Activated CD4-positive, alpha-beta memory T cell treated with anti-CD3 and anti-CD28 coated beads, Interleukin-2, amount 10 ng/mL, durations not matched to agents 7 days and 5 days (primary cell): ENCODE measurements at regions not wholly inside any gene's neighbourhood (a gene's known extent, or its start where the extent isn't known, plus 50 kb on each side); places are given as distances from the start of the nearest gene placed in this dataset.
"Not testable (repeated sequence)": the region's sequence is repeated elsewhere in the genome, so short reads cannot be mapped to it uniquely, and the experiment has no call there.

Experiments used
- CTCF ChIA-PET: fragments of 350-600 bp; sonication (Branson Sonifier 250); formaldehyde crosslinking; loops from one replicate; lab custom pipeline; 2021; ENCODE audit warnings: antibody characterized with exemption, inconsistent platforms; lab: Charles Lee
- POLR2A ChIA-PET: fragments of 350-600 bp; sonication (Branson Sonifier 250); formaldehyde crosslinking; loops from one replicate; lab custom pipeline; 2021; ENCODE audit warnings: antibody characterized with exemption; lab: Charles Lee
- DNase-seq: peaks from one replicate; pipeline ENCODE4 v3.0.0-alpha.2; 2020
- H3K27ac Mint-ChIP-seq: one replicate; pipeline ENCODE4 v1.8.0; 2021; ENCODE audit warnings: mild to moderate bottlenecking, mixed read lengths
- H3K27me3 Mint-ChIP-seq: one replicate; pipeline ENCODE4 v1.8.0; 2021; ENCODE audit warnings: mixed read lengths
- H3K36me3 Mint-ChIP-seq: one replicate; pipeline ENCODE4 v1.8.0; 2021; ENCODE audit warnings: low read depth, mixed read lengths
- H3K4me1 Mint-ChIP-seq: one replicate; pipeline ENCODE4 v1.8.0; 2021; ENCODE audit warnings: mixed read lengths
- H3K4me3 Mint-ChIP-seq: one replicate; pipeline ENCODE4 v1.8.0; 2021; ENCODE audit warnings: mild to moderate bottlenecking, mixed read lengths
- H3K9me3 Mint-ChIP-seq: one replicate; pipeline ENCODE4 v1.8.0; 2021; ENCODE audit warnings: mixed read lengths

DNA sequence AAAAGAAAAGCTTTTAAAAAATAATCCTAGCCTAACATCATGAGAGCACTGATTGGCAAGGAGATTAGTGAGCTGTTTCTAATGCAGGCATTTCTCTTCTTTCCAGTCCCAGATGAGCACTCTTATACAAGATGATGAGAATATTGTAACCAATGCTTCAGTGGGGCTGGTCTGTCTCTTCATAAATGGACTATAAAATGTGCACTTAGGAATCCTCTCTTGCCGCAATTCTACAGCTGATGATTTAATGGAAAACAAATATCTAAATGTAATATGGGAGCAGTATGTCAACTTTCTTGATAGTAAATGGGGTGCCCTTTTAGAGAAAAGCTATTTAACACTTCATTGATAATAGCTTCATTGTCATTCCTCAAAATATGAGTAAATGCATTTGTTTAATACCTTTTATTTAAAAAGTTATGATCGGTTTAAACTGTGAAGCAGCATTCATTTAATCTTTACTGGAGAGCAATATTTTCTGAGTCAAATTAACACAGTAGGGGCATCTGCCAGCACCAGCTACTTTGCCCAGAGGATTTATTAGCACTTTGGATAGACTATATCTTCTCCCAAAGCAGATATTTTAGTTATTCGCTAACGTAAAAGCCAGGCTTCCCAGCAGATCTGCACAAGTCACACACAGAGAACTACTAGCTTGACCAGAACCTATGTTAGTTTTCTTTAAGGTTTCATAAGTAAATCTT is 985.9 kb downstream of the DIPK2A start:
- Mint-ChIP-seq H3K4me3 (no peak overlapping the region), H3K36me3 (no peaks in the 10 kb centered on the region), H3K9me3 (peaks cover 13% of the 10 kb centered on the region), H3K27ac (no peak overlapping the region), H3K4me1 (no peaks in the 10 kb centered on the region), H3K27me3 (no peaks in the 10 kb centered on the region)
- no peak for DNase-seq
- ChIA-PET CTCF (no interaction called here), POLR2A (no interaction called here)

DNA sequence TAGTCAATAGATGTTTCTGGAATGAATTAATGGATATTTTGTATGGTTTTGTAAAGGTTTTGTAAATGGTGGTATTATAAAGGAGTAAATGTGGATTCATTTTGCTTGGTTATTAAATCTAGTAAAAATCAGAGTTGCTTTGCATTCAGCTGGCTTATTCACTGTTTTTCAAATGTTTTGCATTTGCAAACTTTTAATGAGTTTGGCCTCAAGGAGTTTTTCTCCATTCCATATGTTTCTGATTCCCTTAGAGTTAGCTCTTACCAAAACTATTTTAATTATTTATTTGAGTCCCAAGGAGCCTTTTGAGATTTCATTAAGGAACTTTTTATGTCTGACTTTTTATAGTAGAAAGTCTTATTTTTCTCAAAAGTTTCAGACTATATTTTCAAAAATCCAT is 992.2 kb downstream of the DIPK2A start:
- no peak for DNase-seq
- Mint-ChIP-seq H3K36me3 (no peaks in the 10 kb centered on the region), H3K4me3 (no peak overlapping the region), H3K27ac (no peak overlapping the region), H3K27me3 (no peaks in the 10 kb centered on the region), H3K4me1 (no peaks in the 10 kb centered on the region), H3K9me3 (peaks cover 7% of the 10 kb centered on the region)
- POLR2A ChIA-PET = no interaction called here
- CTCF ChIA-PET = no interaction called here

DNA sequence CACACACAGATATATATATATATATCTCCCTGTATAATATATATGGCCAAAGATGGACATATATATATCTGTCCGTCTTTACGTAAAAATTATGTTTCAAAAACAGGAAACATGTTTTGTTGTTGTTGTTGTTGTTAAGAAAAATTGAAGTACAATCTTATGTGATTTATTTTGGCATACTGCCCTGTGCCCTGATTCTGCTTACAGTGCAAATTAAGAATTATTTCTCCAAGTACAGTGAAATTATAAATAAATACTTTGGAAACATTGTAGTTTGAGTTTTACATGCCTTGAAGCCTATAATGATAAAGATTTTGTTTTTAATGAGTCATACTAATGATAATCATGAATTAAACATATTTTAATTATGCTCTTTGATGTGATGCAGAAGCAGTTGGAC is 994.9 kb downstream of the DIPK2A start:
- no peak for DNase-seq
- CTCF ChIA-PET = no interaction called here
- H3K27me3 Mint-ChIP-seq = no peaks in the 10 kb centered on the region
- H3K27ac Mint-ChIP-seq = no peak overlapping the region
- H3K9me3 Mint-ChIP-seq = peaks cover 3% of the 10 kb centered on the region
- no peak overlapping the region for H3K4me3 Mint-ChIP-seq
- POLR2A ChIA-PET = no interaction called here
- no peaks in the 10 kb centered on the region for H3K4me1 Mint-ChIP-seq
- H3K36me3 Mint-ChIP-seq = no peaks in the 10 kb centered on the region

DNA sequence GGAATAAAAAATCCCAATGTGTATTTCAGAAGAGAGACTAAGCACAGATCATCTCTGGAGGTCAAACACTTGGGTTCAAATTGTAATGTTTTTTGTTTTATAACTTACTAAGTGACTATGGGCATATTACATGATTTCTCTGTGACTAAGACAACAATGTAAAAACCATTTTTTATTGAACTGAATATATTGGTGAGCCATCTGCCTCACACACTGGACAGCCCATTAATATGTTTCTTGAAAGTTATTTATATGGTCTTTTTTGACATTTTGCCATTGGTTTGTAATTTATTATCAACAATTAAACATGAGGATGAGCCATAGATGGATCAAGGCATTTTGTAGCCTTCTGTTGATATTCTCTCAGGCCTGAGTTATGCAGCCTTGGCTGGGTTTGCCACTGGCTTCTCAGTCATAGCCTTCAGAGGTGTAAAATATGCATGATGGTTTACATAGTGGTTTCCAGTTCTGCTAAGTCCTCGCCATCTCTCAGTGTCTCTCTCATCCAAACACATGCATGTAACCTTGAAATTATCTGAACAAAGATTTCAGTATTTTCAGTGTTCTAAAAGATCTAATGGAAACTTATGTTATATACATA is 997.2 kb downstream of the DIPK2A start:
- H3K27ac Mint-ChIP-seq = no peak overlapping the region
- no peaks in the 10 kb centered on the region for H3K9me3 Mint-ChIP-seq
- H3K27me3 Mint-ChIP-seq = no peaks in the 10 kb centered on the region
- H3K36me3 Mint-ChIP-seq = no peaks in the 10 kb centered on the region
- H3K4me1 Mint-ChIP-seq = no peaks in the 10 kb centered on the region
- H3K4me3 Mint-ChIP-seq = no peak overlapping the region
- ChIA-PET POLR2A (no interaction called here), CTCF (no interaction called here)
- no peak for DNase-seq

DNA sequence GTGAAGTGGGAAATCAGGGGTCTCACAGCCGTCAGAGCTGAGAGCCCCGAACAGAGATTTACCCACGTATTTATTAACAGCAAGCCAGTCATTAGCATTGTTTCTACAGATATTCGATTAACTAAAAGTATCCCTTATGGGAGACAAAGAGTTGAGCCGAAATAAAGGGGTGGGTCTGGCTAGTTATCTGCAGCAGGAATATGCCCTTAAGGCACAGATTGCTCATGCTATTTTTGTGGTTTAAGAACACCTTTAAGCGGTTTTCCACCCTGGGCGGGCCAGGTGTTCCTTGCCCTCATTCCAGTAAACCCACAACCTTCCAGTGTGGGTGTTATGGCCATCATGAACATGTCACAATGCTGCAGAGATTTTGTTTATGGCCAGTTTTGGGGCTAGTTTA is 1012.9 kb downstream of the DIPK2A start:
- CTCF ChIA-PET, H3K36me3 Mint-ChIP-seq, H3K4me3 Mint-ChIP-seq, H3K4me1 Mint-ChIP-seq, POLR2A ChIA-PET, H3K27ac Mint-ChIP-seq, H3K9me3 Mint-ChIP-seq, H3K27me3 Mint-ChIP-seq, DNase-seq: not testable (repeated sequence)

DNA sequence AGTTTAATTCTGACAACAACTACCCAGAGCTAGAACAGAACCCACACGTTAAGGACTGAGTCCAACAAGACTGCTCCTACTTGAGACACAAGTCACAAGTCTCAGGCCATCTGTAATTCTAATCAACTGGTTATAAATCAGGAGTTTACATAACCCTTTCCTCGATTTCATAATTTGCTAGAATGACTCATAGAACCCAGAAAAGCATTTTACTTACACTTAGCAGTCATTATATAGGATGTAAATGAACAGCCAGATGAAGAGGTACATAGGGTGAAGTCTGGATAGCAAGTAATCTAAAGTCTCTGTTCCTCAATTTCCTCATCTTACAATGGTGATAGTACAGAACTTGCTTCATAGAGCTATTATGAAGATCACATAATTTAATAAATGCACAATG is 1018.2 kb downstream of the DIPK2A start:
- no peaks in the 10 kb centered on the region for H3K27me3 Mint-ChIP-seq

DNA sequence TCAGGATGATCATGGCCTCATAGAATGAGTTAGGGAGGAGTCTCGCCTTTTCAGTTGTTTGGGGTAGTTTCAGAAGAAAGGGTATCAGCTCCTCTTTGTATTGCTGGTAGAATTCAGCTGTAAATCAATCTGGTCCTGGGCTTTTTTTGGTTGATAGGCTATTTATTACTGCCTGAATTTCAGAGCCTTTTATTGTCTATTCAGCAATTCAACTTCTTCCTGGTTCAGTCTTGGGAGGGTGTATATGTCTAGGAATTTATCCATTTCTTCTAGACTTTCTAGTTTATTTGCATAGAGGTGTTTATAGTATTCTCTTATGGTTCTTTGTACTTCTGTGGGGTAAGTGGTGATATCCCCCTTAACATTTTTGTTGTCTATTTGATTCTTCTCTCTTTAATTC is 1024.2 kb downstream of the DIPK2A start:
- Mint-ChIP-seq H3K9me3 (peaks cover 3% of the 10 kb centered on the region), H3K4me1 (no peaks in the 10 kb centered on the region), H3K27ac (no peak overlapping the region), H3K4me3 (no peak overlapping the region), H3K27me3 (no peaks in the 10 kb centered on the region), H3K36me3 (no peaks in the 10 kb centered on the region)
- POLR2A ChIA-PET = no interaction called here
- DNase-seq = no peak
- CTCF ChIA-PET = no interaction called here

More for the DNA sequence above, 1018.2 kb downstream of the DIPK2A start:
- CTCF ChIA-PET = no interaction called here
- no peak for DNase-seq
- H3K4me3 Mint-ChIP-seq = no peak overlapping the region
- H3K27ac Mint-ChIP-seq = no peak overlapping the region
- POLR2A ChIA-PET = no interaction called here
- H3K4me1 Mint-ChIP-seq = no peaks in the 10 kb centered on the region
- peaks cover 4% of the 10 kb centered on the region for H3K9me3 Mint-ChIP-seq
- H3K36me3 Mint-ChIP-seq = no peaks in the 10 kb centered on the region

DNA sequence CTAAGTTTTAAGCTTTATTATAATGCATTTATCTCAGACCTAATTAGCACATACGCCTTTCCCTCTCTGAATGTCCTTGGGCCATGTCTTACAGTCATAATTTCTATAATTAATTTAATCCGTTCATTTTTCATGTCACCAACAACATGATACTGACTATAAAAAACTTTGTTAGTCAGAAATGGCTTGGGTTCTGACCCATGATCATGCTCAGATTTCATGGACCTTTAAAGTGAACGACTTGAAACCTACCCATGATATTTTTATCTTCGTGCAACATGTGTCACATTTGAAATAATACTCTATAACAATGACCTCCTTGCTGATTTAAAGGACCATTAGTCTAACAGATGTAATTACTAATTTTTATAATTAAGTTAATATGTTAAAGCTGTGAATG is 1033.8 kb downstream of the DIPK2A start:
- no peak overlapping the region for H3K4me3 Mint-ChIP-seq
- CTCF ChIA-PET = no interaction called here
- no peaks in the 10 kb centered on the region for H3K27me3 Mint-ChIP-seq

DNA sequence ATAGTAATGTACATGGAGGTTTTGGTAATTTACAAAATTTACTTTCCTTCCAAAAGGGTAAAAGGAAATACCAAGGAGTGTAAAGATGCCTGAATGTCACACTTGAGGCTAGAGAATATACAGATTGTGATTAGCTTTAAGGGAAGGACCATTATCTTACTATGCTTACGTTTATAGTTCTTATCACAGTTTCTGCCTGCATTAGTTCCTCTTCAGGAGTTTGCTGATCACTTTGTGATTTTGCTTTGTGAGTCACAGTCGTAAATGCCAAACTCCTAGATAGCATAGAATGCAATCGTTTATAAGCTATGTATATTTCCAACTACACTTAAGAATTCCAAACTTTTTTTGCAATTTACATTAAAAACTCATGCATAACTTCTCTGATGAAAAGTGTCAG is 1034.6 kb downstream of the DIPK2A start:
- no peak overlapping the region for H3K4me3 Mint-ChIP-seq
- ChIA-PET POLR2A (no interaction called here), CTCF (no interaction called here)
- DNase-seq = no peak
- H3K36me3 Mint-ChIP-seq = no peaks in the 10 kb centered on the region
- H3K4me1 Mint-ChIP-seq = no peaks in the 10 kb centered on the region
- no peak overlapping the region for H3K27ac Mint-ChIP-seq
- peaks cover 3% of the 10 kb centered on the region for H3K9me3 Mint-ChIP-seq
- H3K27me3 Mint-ChIP-seq = no peaks in the 10 kb centered on the region

More for the DNA sequence above, 1033.8 kb downstream of the DIPK2A start:
- DNase-seq = no peak
- peaks cover 4% of the 10 kb centered on the region for H3K9me3 Mint-ChIP-seq
- POLR2A ChIA-PET = no interaction called here
- H3K4me1 Mint-ChIP-seq = no peaks in the 10 kb centered on the region
- no peaks in the 10 kb centered on the region for H3K36me3 Mint-ChIP-seq
- no peak overlapping the region for H3K27ac Mint-ChIP-seq

DNA sequence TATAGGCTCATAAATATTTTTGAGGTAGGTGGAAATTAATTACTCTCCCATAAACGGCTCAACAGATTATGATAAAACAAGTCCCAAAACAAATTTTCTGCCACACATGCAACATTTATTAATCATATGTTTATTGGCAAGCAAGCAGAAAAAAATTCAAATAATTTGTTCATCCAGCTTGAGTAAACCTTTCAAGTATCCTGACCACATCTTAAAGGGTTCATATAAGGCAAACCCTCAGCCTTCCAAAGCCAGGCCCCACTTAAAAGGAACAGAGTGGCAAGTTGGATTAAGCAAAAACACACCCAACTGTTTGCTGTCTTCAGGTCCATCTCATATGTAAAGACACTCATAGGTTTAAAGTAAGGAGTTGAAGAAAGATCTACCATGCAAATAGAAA is 1042.3 kb downstream of the DIPK2A start:
- no peaks in the 10 kb centered on the region for H3K27me3 Mint-ChIP-seq
- ChIA-PET POLR2A (no interaction called here), CTCF (no interaction called here)
- H3K4me1 Mint-ChIP-seq = no peaks in the 10 kb centered on the region
- peaks cover 5% of the 10 kb centered on the region for H3K9me3 Mint-ChIP-seq
- H3K36me3 Mint-ChIP-seq = no peaks in the 10 kb centered on the region
- H3K4me3 Mint-ChIP-seq = no peak overlapping the region
- no peak overlapping the region for H3K27ac Mint-ChIP-seq
- DNase-seq = no peak

DNA sequence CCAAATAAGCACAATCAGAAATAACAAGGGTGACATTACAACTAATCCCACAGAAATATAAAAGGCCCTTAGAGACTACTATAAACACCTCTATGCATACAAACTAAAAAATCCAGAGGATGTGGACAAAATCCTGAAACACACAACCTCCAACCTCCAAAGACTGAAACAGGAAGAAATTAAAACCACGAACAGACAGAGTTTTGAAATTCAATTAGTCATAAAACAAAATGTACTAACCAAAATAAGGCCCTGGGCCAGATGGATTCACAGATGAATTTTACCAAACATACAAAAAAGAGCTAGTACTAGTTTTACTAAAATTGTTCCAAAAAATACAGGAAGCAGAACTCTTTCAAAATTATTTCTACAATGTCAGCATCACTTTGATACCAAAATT is 1043.6 kb downstream of the DIPK2A start:
- Mint-ChIP-seq H3K27ac (no peak overlapping the region), H3K36me3 (no peaks in the 10 kb centered on the region), H3K9me3 (peaks cover 5% of the 10 kb centered on the region), H3K4me1 (no peaks in the 10 kb centered on the region), H3K4me3 (no peak overlapping the region), H3K27me3 (no peaks in the 10 kb centered on the region)
- ChIA-PET CTCF (no interaction called here), POLR2A (no interaction called here)
- no peak for DNase-seq

DNA sequence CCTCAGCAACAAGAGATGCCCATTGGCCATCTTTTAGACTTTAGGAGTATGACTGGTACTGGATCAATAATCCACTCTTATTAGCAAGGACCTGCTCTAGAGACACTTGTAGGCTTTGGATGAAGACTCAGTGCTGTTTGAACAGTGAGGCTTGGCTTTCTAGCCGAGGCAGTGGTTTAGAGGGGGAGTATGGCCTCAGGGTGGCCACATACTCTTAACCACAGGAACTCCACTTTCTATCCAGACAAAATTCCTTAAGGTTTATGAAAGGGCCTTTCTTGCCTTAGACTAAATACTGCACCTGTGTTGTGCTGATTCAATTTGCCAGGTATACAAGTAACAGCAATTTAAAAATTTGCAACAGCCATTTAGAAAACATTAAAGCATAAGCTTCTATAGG is 1046.3 kb downstream of the DIPK2A start:
- Mint-ChIP-seq H3K27ac (no peak overlapping the region), H3K4me3 (no peak overlapping the region), H3K36me3 (no peaks in the 10 kb centered on the region), H3K27me3 (no peaks in the 10 kb centered on the region), H3K9me3 (peaks cover 5% of the 10 kb centered on the region), H3K4me1 (no peaks in the 10 kb centered on the region)
- POLR2A ChIA-PET = no interaction called here
- no peak for DNase-seq
- CTCF ChIA-PET = no interaction called here

DNA sequence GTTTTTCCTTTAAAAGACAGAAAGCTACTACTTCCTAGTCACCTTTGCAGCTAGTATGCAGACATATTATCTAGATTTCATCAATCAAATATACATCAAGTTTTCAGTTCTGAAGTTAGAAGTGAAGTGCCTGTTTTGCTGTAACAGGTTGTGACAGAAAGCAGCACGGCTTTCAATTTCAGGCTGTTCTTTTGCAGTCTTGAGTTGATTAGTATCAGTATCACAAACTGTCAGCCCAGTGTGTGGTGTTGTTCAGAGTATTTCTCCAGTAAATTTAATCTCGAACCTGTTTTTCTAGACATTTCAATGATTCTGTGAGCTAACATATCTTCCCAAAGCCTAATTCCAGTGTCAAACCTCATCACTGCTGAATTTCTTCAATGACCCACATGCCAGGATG is 1050.8 kb downstream of the DIPK2A start:
- H3K4me1 Mint-ChIP-seq = no peaks in the 10 kb centered on the region
- ChIA-PET CTCF (no interaction called here), POLR2A (no interaction called here)
- H3K9me3 Mint-ChIP-seq = peaks cover 3% of the 10 kb centered on the region
- H3K27me3 Mint-ChIP-seq = no peaks in the 10 kb centered on the region
- DNase-seq = no peak
- no peak overlapping the region for H3K27ac Mint-ChIP-seq
- no peak overlapping the region for H3K4me3 Mint-ChIP-seq
- no peaks in the 10 kb centered on the region for H3K36me3 Mint-ChIP-seq

DNA sequence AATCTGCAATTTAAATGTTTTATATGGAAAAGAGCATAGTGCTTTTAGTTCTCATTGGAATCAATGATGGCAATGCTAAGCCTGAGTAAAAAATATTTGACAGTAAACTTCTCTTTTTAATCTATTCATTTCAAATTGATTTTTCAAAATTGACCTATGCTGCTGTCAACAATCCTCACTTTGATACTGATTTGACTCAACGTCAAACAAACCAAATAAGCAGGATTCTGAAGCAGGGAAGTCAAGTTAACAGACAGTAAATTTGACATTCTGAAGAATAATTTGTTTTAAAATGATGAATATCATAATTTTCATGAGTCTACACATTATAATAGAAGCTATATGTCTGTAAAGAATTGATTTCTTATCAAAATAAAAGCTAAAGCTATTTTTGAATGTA is 1053.1 kb downstream of the DIPK2A start:
- no peak for DNase-seq
- Mint-ChIP-seq H3K4me3 (no peak overlapping the region), H3K36me3 (no peaks in the 10 kb centered on the region), H3K9me3 (peaks cover 6% of the 10 kb centered on the region), H3K27ac (no peak overlapping the region), H3K4me1 (no peaks in the 10 kb centered on the region), H3K27me3 (no peaks in the 10 kb centered on the region)
- ChIA-PET POLR2A (no interaction called here), CTCF (no interaction called here)
